ENCODE measurements at regions not wholly inside any gene's neighbourhood (a gene's known extent, or its start where the extent isn't known, plus 50 kb on each side); places are given as distances from the start of the nearest gene placed in this dataset.
"Not testable (repeated sequence)": the region's sequence is repeated elsewhere in the genome, so short reads cannot be mapped to it uniquely, and the experiment has no call there.

GRCh38 chr3:124325248-124325647, 333.3 kb upstream of the ROPN1 start:
- no peak for DNase-seq

GRCh38 chr3:124329723-124330122, 337.8 kb upstream of the ROPN1 start:
- no peak for DNase-seq

- no peak for DNase-seq
Observed at GRCh38 chr3:124333931-124334640, 342.2 kb upstream of the ROPN1 start.

GRCh38 chr3:124336067-124336656, 344.2 kb upstream of the ROPN1 start:
- no peak for DNase-seq

GRCh38 chr3:124345845-124346244, 353.9 kb upstream of the ROPN1 start:
- DNase-seq = no peak

- DNase-seq = no peak
Observed at GRCh38 chr3:124346487-124346886, 354.6 kb upstream of the ROPN1 start.

GRCh38 chr3:124347418-124347817, 355.5 kb upstream of the ROPN1 start:
- no peak for DNase-seq

GRCh38 chr3:124348555-124348954, 356.6 kb upstream of the ROPN1 start:
- not testable (repeated sequence) for DNase-seq

GRCh38 chr3:124351430-124352148, 359.7 kb upstream of the ROPN1 start:
- no peak for DNase-seq

- DNase-seq = no peak
Observed at GRCh38 chr3:124352149-124352539, 360.2 kb upstream of the ROPN1 start.

GRCh38 chr3:124353691-124354090, 361.8 kb upstream of the ROPN1 start:
- no peak for DNase-seq

GRCh38 chr3:124354150-124354549, 362.2 kb upstream of the ROPN1 start:
- no peak for DNase-seq

- DNase-seq = no peak
Observed at GRCh38 chr3:124358156-124358555, 366.2 kb upstream of the ROPN1 start.

- DNase-seq = no peak
Observed at GRCh38 chr3:124360155-124360554, 368.2 kb upstream of the ROPN1 start.

- DNase-seq = no peak
Observed at GRCh38 chr3:124360563-124360962, 368.6 kb upstream of the ROPN1 start.

- no peak for DNase-seq
Observed at GRCh38 chr3:124361566-124361965, 368.7 kb upstream of the UMPS start.

GRCh38 chr3:124362455-124362854, 367.8 kb upstream of the UMPS start:
- no peak for DNase-seq

GRCh38 chr3:124363476-124363875, 366.8 kb upstream of the UMPS start:
- no peak for DNase-seq

- no peak for DNase-seq
Observed at GRCh38 chr3:124364317-124365020, 365.8 kb upstream of the UMPS start.

- not testable (repeated sequence) for DNase-seq
Observed at GRCh38 chr3:124366655-124367054, 363.6 kb upstream of the UMPS start.

- DNase-seq = no peak
Observed at GRCh38 chr3:124372775-124373174, 357.5 kb upstream of the UMPS start.

GRCh38 chr3:124373524-124373923, 356.7 kb upstream of the UMPS start:
- no peak for DNase-seq

- DNase-seq = no peak
Observed at GRCh38 chr3:124374583-124374982, 355.7 kb upstream of the UMPS start.

All from activated T-cell treated with anti-CD3 and anti-CD28 coated beads for 4 hours (primary cell).